ENCODE measurements at regions not wholly inside any gene's neighbourhood (a gene's known extent, or its start where the extent isn't known, plus 50 kb on each side); places are given as distances from the start of the nearest gene placed in this dataset.
A peak's percentile ranks its signal among the peaks of the same experiment; 100 is the strongest.

GRCh38 chr10:8378198-8378983, 323.9 kb downstream of the GATA3 start:
- ATAC-seq: no peak
- Histone ChIP-seq H3K36me3 (no peaks in the 10 kb centered on the region), H3K27ac (no peak overlapping the region), H3K4me3 (no peak overlapping the region), H3K27me3 (no peaks in the 10 kb centered on the region), H3K4me1 (no peaks in the 10 kb centered on the region), H3K9me3 (no peaks in the 10 kb centered on the region)
- WGBS, 2 donors: 55 to 59% methylated on average over 10 of the region's 10 CpGs
- DNase-seq: no peak
- intact Hi-C loops (cut with DNase I): no loop called here
- no peak for TF ChIP-seq CTCF (IDR thresholded peaks at IDR 0.05)
- no peak for FAIRE-seq

DNA sequence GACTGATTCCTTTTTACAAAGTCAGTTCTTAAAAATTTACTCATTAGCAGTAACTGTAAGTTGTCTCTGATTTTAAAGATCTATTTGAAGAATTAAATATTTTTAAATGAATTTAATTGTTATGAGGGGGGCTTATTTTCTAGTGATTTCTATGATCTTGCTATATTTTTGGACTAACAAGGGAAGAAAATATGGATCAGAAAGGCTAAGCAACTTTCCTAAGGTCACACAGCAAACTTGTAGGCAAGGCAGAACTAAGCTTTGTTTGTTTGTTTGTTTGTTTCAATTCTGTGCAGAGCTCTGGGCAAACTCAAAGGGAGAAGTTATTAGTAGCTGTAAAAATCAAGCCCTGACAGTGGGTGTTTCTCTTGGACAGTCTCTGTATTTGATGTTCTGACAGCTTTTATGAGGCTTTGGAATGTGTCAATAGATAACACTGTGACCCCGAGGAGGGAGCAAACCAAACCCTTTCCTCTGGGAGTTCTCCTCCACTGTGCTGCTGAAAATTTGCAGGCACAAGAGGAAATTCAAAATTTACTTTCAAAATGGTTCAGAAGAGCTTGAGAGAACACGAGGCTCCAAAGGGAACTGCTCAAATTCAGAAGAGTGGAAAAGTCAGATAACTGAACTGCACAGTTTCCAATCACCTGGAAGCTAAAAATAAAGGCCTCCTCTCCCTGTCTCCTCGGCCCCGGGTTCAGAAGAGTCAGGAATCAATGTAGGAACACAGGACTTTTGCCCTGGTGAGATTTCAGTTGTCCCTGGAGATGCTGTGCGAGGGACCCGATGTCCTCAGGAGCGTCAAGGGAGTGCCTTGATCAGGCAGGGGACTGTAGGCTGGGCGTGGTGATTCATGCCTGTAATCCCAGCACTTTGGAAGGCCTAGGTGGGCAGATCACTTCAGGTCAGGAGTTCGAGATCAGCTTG, 325.7 kb downstream of the GATA3 start:
- Histone ChIP-seq H3K27ac (no peak overlapping the region), H3K9me3 (no peaks in the 10 kb centered on the region), H3K27me3 (no peaks in the 10 kb centered on the region), H3K36me3 (no peaks in the 10 kb centered on the region), H3K4me3 (no peak overlapping the region), H3K4me1 (no peaks in the 10 kb centered on the region)
- WGBS, 2 donors: 31 to 41% methylated on average over 9 of the region's 9 CpGs
- no peak for DNase-seq
- intact Hi-C loops (cut with DNase I): no loop called here
- TF ChIP-seq CTCF (IDR thresholded peaks at IDR 0.05): no peak
- FAIRE-seq: no peak
- ATAC-seq: peak in 1 of 4 donors; percentile 36

GRCh38 chr10:8380833-8381496, 326.5 kb downstream of the GATA3 start:
- no peak for ATAC-seq
- DNase-seq: no peak
- intact Hi-C loops (cut with DNase I): no loop called here
- no peaks in the 10 kb centered on the region for H3K27me3 ChIP-seq
- H3K36me3 ChIP-seq: no peaks in the 10 kb centered on the region
- TF ChIP-seq CTCF (IDR thresholded peaks at IDR 0.05): no peak
- WGBS, 2 donors: 83 to 84% methylated on average over 3 of the region's 3 CpGs
- H3K9me3 ChIP-seq: no peaks in the 10 kb centered on the region
- no peak overlapping the region for H3K4me3 ChIP-seq
- FAIRE-seq: no peak
- H3K27ac ChIP-seq: no peak overlapping the region
- no peaks in the 10 kb centered on the region for H3K4me1 ChIP-seq

GRCh38 chr10:8386781-8387180, 332.3 kb downstream of the GATA3 start:
- Histone ChIP-seq H3K4me1 (no peaks in the 10 kb centered on the region), H3K4me3 (no peak overlapping the region), H3K27me3 (no peaks in the 10 kb centered on the region), H3K36me3 (no peaks in the 10 kb centered on the region), H3K27ac (no peak overlapping the region), H3K9me3 (no peaks in the 10 kb centered on the region)
- TF ChIP-seq CTCF (IDR thresholded peaks at IDR 0.05): no peak
- intact Hi-C loops (cut with DNase I): no loop called here
- DNase-seq: no peak
- FAIRE-seq: no peak
- ATAC-seq: no peak
- 70 to 77% methylated on average over 8 of the region's 8 CpGs for WGBS, 2 donors
